GM21825 (cell line): ENCODE measurements at regions not wholly inside any gene's neighbourhood (a gene's known extent, or its start where the extent isn't known, plus 50 kb on each side); places are given as distances from the start of the nearest gene placed in this dataset.

Experiments used
- ATAC-seq: cut with Tn5 transposase; IDR thresholded peaks from one replicate; pipeline ENCODE4 v1.9.1; 2021; ENCODE audit warnings: mild to moderate bottlenecking, moderate library complexity; ENCODE audit not compliant: unreplicated experiment

GRCh38 chr1:239322369-239322768 lies 64.0 kb upstream of the CHRM3 start:
- ATAC-seq: no peak

DNA sequence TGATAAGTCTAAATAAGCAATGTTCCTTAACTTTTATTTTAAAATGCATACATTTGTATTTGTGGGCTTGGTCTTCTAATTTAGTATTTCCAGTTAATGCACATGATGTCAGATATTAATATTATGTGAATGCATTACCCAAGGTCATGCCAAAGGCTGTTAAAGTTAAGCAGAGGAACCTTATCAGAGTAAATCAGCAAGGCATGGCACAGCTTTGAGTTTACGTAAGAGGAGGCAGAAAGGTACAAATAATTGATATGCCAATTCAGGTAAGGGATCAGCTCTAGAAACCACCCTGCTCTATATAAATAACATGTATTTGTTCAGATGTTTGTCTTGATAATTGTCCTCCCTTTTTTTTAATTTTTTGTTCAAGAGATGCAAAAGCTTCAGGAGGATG lies 64.5 kb upstream of the CHRM3 start:
- no peak for ATAC-seq

GRCh38 chr1:239317948-239318347 lies 68.4 kb upstream of the CHRM3 start:
- no peak for ATAC-seq

GRCh38 chr1:239315631-239316217 lies 70.6 kb upstream of the CHRM3 start:
- ATAC-seq: no peak

- no peak for ATAC-seq
These were observed 75.0 kb upstream of the CHRM3 start for GRCh38 chr1:239311331-239311730.

GRCh38 chr1:239308701-239309333 lies 77.6 kb upstream of the CHRM3 start:
- ATAC-seq: no peak

DNA sequence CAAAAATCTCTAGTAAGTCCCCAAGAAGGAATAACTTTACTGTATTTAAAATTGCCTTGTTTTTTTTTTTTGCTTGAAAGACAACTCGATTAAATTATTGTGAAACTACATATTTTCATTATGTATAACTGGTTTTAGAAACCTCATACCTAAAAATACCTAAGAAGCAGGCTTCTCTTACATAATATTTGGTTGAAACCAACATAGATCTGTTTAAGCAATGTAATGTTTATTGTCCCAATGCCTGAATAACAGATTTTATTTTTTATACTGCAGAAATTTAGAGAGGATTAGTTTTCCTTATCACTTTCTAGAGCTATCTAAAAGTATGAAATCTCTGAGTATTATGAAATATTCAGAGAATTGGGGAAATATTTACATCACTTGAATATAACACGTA lies 78.5 kb upstream of the CHRM3 start:
- no peak for ATAC-seq

DNA sequence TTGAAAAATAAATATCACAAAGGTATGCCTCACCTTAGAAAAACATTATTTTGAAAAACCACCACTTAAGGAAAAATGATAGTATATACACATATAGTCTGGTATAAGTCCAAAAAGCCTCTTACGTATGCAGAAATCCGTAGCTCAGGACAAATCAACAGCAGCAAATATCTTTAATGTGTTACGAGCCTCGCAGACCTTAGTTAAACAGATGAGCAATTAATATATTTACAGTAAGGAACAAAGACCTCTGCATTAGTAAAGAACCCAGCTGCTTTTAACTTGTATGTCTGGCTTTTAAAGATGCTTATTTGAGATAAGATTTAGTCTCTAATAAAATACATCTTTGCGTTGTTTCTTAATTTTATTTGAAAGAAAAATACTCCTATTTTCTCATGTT lies 79.9 kb upstream of the CHRM3 start:
- ATAC-seq: no peak

- no peak for ATAC-seq
These were observed 83.1 kb upstream of the CHRM3 start for GRCh38 chr1:239303289-239303688.

GRCh38 chr1:239302696-239303095 lies 83.7 kb upstream of the CHRM3 start:
- no peak for ATAC-seq

GRCh38 chr1:239301251-239301650 lies 85.1 kb upstream of the CHRM3 start:
- no peak for ATAC-seq

GRCh38 chr1:239297910-239298309 lies 88.5 kb upstream of the CHRM3 start:
- ATAC-seq: no peak

DNA sequence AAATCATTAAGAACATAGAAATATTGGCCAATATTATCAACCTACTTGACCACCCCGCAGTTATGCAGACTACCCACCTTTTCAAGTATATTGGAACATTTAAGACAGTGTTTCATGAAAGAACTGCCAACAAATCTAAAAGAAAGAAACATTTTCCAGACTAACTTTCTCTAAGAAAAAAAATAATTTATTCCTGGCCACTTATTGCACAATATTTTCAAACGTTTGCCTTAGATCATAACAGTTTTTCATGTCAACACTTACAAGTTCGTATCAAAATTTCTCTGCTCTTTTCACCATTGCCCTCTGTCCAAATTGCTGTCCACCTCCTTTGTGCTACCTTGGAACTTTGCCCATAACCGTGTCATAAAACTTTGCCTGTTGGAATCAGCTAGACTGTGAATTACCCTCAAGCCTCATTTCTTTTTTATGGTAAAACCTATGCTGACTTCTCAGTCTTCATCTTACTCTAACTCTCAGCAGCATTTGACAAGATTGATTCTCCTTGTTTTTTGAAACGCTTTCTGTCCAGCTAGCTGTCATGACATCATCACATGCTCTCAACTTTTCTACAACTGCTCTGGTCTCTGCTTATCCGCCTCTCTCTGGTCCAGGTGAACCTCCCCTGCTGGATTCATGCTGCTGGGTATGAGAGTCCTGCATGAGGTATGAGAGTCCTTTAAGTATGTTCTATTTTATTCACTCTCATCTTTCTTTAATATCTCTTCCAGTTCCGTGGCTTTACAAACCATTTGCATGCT lies 92.8 kb upstream of the CHRM3 start:
- no peak for ATAC-seq

- no peak for ATAC-seq
These were observed 97.4 kb upstream of the CHRM3 start for GRCh38 chr1:239288820-239289554.

DNA sequence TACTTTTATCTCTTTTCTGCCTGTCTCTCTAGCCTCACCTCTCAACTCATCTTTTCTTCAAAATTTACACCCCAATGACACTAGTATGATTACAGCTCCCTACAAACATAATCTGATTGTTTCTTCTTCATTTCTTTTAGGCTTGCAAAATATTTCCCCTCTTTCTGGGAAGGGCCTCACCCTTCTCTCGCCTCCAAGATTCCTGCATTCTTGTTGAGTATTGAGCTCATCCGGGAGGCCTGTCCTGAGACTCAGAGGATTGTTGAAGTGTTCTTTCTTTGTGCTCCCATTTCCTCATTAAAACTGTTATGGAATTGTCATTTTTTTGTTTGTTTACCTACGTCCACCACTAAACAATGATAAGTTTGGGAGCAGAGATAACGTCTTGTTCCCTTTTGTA lies 99.1 kb upstream of the CHRM3 start:
- no peak for ATAC-seq

DNA sequence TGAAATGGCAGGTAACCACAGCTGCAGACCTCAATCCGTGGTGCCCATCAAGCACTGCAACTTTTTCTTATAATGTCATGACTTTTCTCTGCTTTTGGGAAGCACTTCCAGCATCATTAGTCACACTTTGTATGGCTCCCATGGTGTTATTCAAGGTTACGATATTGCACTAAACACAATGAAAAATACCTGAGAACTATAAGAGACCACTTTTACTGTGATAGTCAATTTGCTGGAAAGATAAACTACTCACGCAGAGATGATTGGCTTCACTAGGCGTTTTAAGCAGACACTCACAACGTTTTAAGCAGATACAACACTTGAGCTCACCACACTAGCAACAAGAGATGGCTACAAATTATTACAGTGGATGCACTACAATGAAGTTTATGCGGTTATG lies 103.2 kb upstream of the CHRM3 start:
- ATAC-seq: no peak

DNA sequence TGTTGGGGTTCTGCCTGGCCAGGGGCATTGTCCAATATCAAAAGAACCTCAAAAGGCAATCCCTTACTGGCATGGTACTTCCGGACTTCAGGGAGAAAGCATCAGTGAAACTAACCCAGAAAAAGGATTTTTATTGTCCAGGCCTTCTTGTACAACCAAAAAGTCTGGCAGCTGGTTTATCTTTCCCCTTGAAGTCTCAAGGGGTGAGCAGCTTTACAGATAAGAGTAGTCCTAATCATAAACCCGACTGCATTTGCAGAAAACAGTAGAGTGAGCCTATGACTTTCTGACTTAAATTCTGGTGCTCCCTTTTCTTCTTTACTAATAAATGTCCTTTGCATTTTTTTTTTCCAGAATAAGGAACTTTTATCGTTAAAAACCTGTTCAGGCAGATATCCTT lies 104.0 kb upstream of the CHRM3 start:
- ATAC-seq: no peak

GRCh38 chr1:239276051-239276450 lies 110.3 kb upstream of the CHRM3 start:
- no peak for ATAC-seq

- ATAC-seq: no peak
These were observed 112.0 kb upstream of the CHRM3 start for GRCh38 chr1:239274242-239274830.

- ATAC-seq: no peak
These were observed 115.9 kb upstream of the CHRM3 start for GRCh38 chr1:239270509-239270908.

GRCh38 chr1:239269706-239270105 lies 116.7 kb upstream of the CHRM3 start:
- ATAC-seq: no peak
